Adrenal gland (tissue), 5 donors: ENCODE measurements at regions not wholly inside any gene's neighbourhood (a gene's known extent, or its start where the extent isn't known, plus 50 kb on each side); places are given as distances from the start of the nearest gene placed in this dataset.

Experiments used
- CTCF ChIP-seq, 6 experiments: fragments of 450-650 bp in 4 of 6; fragments of 200-600 bp in 2 of 6; sonication (generic) in 1 of 6; IDR thresholded peaks; 1 replicate in 5 of 6; 2 replicates in 1 of 6; pipeline versions ENCODE4 v1.5.1 to v1.8.0; 2016 to 2021; ENCODE audit warnings: antibody characterized with exemption in 6 of 6, mild to moderate bottlenecking in 2 of 6, moderate library complexity in 1 of 6
- POLR2A ChIP-seq, 2 donors: fragments of 450-650 bp; IDR thresholded peaks; one replicate each; pipeline ENCODE4 v1.6.1; 2017; ENCODE audit warnings: antibody characterized with exemption in 2 of 2, mild to moderate bottlenecking in 2 of 2, moderate library complexity in 1 of 2
- donor health status: DM: no; HTN: no; CAD: no.

- no peak for TF ChIP-seq CTCF (IDR thresholded peaks at IDR 0.05)
- no peak for TF ChIP-seq POLR2A (IDR thresholded peaks at IDR 0.05)
Measured at GRCh38 chr21:27761623-27762022, 794.7 kb upstream of the ADAMTS5 start.
